ENCODE measurements at regions not wholly inside any gene's neighbourhood (a gene's known extent, or its start where the extent isn't known, plus 50 kb on each side); places are given as distances from the start of the nearest gene placed in this dataset.
"Not testable (repeated sequence)": the region's sequence is repeated elsewhere in the genome, so short reads cannot be mapped to it uniquely, and the experiment has no call there.

DNA sequence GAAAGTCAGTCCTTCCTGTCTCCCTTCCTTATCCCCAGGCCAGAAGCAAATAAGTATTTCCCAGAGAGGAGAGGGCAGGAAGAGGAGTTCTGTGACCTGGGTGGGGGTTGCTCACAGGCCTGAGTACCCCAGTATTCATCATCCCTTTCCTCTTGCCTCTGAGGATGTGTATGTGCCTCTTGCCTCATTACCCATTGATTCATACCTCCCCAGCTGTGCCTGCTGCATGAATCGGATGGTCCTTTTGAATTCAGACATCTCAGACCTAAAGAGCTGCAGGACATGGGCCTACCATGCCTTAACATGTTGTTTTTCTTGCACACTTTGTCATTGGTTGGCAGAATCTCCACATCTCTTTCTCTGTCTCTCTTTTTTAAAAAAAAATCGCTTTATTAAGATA is 112.8 kb upstream of the SHB start:
- DNase-seq = no peak

DNA sequence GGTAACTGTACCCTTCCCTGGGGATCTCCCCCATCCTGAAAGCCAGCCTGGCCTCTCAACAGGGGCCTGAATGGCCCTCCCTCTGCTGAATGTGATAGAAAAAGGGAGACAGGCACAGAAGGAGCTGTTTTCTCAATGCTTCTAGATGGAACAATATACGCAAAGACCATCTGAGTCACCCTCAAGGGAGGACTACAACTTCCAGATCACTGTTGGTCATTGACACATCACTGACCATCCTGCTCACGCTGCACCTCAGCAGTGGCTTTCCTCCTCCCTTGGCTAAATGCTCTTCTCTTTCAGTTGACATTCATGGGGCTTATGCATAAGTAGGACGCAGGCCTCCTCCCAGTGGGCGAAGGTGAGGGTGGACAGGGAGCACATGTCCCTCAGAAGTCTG is 112.2 kb upstream of the SHB start:
- no peak for DNase-seq

DNA sequence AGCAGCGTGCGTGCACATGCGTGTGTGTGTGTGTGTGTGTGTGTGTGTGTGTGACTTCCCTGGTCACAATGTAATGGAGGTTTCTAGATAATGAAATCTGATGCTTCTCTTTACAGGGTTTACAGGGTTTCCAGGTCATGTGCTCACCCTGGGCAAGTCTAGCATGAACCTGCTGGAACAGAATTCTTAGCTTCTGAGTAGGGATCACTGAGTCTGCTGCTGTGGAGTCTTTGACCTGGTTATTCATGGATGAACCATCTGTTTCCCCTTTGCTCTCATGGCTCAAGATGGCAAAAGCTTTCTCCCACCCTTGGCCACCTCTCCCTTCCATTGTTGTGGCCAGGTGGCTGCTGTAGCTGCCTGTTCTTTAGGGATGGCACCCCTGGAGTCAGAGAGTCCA is 111.6 kb upstream of the SHB start:
- DNase-seq = no peak

DNA sequence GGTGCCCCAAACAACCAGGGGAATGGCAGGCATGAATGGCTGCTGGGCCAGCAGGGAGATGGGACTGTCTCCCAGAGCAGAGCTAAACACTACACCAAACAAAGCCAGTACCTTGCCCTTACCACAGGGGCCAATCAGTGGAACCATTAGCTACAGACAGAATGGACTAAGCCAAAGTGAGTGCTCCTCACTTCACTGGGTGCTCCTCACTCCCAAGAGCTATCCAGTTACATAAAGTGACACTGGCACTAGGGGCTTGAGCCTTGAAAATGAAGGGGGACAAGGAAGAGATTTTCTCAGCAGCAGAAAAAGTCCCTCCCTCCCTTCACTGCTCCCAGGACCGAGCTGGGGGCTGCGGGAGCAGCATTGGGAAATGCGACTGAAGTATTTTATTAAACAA is 110.9 kb upstream of the SHB start:
- no peak for DNase-seq

DNA sequence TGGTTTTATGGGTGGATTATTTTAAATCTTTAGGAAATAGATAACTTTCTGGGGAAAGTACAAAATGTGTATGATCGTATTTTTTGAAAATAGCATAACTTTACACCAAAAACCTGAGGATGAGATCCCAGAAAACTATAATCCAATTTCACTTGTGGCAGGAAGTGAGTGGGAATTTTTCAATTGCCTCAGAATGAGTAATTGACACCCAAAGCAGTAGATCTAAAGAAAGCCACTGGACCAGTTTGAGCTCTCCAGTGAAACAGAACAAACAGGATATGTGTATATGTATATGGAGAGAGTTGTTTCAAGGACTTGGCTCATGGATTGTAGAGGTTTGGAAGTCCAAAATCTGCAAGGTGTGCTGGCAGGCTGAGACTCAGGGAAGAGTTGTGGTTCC is 109.2 kb upstream of the SHB start:
- DNase-seq = peak; percentile 64

DNA sequence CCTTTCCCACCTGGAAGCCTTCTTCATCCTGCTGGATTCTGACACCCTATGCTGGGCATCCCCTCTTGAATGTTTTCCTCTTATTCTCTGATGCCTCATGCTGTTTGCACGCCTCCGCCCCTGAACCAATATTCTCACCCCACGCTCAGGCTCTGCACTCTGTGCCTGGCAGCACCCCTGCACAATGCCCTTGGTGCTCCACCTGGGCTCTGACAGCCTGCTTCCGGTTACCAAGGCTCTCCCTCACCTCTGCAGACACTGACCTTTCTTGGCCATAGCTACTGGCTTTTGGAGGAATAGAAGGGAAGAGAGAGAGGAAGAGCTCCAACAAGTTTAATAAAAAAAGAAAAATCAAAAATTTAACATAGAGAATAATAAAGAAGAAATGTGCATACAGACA is 108.7 kb upstream of the SHB start:
- DNase-seq = no peak

DNA sequence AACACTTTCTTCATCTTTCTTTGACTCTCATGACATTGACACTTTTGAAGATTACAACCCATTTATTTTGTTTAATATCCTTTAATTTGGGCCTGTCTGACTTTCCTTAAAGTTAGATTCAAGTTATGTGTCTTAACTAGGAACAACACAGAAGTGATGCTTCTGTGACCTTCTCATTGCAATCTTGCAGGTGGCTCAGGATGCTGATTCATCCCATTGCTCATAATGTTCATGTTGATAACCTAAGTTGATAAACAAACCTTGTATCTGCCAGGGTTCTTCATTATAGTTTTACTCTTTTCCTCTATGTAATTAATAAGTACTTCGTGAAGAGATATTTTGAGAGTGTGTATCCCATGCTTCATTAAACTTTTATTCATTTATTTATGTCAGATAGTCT is 107.2 kb upstream of the SHB start:
- DNase-seq = no peak

DNA sequence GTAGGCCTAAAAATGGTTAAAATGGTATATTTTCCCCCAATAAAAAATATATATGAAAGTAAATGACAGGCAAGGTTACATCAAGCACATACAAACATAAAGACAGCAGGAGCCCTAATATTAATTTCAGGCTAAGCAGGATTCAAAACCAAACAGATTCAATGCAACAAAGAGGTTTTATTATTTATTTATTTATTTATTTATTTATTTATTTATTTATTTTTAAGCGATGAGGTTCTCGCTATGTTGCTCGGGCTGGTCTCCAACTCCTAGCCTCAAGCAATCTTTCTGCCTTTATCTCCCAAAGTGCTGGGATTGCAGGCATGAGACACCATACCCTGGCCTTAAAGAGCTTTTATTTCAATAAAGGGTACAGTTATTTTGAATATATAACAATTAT is 106.4 kb upstream of the SHB start:
- DNase-seq = no peak

DNA sequence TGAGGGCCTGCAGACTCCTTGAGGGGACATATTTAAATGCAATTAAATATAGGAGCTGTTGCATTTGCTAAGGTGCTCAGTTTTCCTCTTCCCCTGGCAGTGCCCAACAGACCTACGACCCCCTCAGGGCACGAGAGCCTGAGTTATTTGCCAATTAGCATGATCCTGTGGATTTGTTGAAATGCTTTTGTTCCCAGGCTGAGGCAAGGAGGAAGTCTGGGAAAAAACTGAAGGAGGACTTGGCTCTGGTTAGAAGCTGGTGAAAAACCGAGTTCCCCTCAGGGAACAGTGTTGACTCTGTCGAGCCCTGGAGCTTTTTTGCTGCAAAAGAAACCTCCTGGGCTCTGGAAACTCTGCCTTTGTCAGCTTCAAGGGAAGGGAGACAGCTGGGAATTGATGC is 103.6 kb upstream of the SHB start:
- DNase-seq = no peak

DNA sequence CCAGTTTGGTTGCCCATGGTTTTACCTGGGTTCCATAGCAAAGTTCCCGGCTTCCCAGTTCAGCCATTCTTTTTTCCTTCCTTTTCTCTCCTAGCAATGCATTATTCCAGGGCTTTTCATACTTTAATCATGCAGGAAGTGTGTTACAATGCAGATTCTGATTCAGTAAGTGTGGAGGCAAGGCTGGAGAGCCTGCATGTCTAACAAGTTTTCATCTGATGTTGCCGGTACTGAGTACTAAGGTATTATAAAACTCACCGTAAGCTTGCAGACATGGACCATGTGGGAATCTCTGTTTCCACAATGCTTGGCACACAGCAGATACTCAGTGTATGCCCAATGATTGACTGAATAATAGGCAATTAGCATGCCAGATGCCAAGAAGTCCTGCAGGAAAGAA is 102.9 kb upstream of the SHB start:
- no peak for DNase-seq

DNA sequence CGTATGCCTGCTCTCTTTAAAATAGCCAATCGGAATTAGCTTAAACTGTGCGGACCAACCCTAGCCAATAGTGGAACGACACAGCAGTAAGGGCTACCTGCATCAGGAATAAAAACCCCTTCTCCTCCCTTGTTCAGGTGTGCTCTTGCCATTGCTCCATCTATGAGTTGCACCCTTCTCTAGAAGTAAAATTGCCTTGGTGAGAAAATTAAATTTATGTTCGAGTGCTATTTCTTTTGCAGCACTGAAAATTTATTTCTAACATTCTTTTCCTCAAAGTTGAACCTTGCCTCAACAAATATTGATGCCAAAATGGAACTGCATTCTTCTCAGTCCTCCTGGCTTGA is 102.5 kb upstream of the SHB start:
- DNase-seq = no peak

DNA sequence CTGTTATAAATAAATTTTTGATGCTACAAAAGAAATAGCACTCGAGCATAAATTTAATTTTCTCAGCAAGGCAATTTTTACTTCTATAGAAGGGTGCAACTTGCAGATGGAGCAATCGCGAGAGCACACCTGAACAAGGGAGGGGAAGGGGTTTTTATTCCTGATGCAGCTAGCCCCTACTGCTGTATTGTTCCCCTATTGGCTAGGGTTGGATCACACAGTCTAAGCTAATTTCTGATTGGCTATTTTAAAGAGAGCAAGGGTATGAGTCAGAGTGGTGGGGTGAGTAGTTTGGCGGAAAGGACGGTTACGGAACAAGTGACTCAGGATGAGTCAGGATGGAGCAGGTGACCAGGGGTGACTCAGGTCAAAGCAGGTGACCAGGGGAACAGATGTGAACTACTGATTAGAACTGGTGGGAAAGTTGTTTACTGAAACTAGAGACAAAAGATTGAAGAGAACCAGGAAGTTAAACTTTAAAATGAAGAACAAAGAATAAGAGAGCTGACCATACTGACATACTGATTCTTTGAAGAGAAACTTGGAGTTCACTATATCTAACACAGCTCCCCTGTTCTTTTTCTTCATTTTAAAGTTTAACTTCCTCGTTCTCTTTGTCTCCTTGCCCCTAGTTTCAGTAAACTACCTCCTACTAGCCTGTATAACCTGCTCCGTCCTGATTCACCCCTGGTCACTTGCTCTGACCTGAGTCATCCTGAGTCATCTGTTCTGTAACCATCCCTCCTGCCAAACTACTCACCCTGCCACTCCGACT is 101.9 kb upstream of the SHB start:
- not testable (repeated sequence) for DNase-seq

DNA sequence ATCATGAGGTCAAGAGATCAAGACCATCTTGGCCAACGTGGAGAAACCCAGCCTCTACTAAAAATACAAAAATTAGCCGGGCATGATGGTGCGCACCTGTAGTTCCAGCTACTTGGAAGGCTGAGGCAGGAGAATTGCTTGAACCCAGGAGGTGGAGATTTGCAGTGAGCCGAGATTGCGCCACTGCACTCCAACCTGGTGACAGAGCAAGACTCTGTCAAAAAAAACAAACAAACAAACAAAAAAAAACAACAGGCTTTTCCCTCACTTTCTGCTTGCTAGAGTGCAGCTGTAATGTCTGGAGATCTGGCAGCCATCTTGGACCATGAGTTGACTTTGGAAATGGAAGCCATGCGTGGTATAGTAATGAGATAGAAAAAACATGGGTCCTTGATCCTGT is 101.1 kb upstream of the SHB start:
- not testable (repeated sequence) for DNase-seq

DNA sequence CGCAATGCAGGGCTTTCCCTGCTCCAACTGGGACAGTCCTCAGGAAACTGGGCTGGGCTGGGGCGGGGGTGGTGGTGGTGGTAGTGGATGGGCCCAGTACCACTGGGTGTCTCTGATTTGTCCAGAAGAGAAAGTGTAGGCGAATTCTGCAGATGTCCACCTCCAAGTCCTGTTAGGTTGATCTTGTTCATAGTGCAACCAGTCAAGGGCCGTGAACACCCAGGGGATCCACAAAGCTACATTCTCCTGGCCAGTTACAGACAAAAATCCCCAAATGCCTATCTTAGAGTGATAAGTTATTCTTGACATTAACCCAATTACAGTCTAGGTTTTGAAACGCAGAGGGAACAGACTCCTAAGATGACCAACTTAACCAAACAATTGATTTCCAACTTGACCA is 97.5 kb upstream of the SHB start:
- DNase-seq = no peak

DNA sequence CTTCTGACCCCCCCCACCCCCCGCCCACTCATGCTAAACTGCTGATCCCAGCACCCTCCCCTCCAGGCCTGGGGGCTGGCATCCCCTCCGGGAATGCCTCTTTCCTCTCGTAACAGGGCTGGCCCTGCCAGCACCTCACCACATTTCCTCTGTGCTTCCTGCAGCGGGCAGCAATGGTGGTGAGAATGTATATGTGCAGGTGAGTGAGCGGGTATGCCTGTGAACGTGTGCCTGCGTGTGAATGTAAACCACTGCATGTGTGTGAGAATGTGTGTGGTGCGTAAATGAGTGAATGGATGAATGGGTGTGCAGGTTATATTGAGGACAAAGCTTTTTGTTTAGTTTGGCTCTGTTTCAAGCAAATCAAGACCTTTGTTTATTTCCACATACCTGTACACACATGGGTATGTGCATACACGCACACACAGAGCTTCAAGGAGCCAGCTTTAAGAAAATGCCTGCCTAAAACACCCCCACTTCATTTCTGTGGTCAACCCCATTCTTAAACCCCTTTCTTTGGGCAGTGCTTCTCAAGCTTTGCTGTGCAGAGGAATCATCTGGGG is 95.7 kb upstream of the SHB start:
- DNase-seq = no peak

DNA sequence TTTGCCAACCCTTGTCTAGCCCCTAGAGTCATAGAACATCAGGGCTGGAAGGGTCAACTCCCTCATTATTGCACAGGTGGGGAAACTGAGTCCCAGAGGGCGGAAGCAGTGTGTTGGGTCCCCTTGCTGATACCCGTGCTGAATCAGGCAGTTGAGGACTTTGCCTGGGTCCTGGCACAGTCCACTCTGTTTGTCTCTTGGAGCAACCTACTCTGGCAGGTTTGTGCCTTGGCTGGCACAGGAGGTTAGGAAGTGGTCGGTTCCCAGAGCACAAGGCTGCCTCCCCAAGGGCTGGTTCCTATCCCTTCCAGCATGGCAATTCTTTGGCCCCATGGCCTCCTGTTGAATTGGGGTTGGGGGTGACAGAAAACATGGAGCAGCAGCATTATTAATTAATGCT is 94.5 kb upstream of the SHB start:
- DNase-seq = no peak

DNA sequence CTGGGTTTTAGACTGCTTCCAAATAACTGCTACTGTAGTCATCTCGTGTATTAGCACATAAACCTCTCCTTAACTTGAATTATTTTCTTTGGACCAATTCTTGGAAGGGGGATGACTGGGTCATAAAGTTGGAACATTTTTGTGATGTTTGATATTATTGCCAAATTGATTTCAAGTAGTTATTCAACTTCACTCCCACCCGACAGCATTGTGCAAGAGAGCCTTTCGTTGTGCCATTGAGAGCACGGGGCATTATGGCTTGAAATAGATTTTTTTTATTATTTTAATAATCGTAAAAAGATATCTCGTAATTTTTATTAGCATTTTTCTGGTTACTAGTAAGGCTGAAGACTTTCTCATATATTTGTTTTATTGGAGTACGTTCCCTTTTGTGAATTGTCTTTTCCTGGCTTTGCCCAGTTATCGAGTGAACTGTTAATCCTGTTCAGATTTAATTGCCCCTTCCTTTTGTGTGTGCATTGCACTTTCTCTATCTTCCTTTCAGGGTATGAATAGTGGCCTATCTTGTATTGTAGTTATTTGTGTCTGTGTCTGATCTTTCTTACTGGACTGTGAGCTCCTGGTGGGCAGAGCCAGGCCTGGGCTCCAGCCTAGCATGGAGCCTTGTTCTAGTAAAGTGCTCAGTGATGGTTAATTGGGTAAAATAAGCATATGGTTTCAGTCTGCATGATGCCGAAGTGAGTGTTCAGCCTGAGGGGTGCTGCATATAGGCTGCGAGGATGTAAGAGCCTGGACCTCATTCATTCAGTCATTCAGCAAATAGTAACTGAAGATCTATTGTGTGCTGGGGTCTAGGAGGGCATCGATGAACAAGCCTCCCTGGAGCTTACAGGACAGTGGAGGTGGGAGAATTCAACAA is 93.5 kb upstream of the SHB start:
- no peak for DNase-seq

DNA sequence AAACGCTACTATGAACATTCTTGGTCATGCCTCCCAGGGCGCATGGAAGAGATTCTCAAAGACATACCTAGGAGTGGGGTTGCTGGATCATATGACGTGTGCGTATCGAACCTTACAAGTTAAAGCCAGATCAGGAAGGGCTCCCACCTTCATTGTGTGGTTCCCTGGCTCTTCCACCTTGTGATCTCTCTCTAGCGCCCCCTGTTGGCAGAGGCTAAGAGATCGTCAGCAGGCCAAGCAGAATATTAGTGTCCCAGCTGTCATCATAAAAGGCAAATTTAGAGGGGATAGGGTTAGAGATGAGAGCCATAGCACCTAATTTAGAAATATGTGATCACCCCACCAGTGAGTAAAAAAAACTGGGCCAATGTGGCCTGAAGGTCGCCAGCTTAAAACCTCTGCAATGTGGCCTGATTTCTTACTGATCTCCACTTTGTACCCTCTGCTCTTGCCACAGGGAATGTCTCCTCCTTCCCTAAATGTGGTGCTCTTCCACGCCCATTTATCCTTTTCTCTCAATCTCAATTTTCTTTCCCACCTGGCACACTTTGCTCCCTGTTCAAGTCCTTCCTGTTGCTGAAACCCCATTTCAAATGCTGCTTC is 91.7 kb upstream of the SHB start:
- no peak for DNase-seq

DNA sequence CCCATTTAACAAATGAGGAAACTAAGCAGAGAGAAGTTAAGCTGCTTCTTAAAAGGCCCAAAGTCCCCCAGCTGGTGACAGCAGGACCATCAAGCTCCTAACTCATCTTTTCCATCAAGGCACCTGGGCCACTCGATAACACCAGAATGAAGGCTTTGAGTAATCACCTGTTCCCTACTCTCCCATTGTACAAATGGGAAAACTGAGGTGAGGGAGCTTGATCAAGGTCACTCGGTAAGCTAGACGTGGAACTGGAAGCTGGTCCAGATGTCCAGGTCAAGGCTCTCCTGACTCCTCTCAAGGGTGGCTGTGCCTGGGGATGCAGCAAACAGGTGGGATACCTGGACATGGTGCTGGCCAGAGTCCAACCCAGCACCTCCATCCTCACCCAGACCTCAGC is 90.6 kb upstream of the SHB start:
- no peak for DNase-seq

DNA sequence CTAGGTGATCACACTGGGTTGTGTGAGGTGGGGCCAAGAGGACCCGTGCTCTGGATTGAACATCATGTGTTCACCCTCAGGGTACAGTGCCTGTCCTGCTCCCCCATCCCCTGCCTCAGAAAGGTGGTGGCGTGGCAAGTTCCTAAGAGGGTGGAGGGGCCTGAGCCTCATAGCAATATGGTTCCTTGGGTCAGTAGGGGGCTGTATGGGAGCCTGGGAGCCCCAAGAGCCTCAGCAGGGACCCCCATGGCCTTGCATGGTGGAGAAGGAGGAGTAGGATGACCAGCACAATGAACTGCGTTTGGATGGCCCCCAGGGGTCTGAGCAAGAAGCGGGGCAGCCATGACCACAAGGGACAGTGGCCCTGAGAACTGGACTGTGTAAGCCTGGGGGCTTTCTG is 89.6 kb upstream of the SHB start:
- no peak for DNase-seq

DNA sequence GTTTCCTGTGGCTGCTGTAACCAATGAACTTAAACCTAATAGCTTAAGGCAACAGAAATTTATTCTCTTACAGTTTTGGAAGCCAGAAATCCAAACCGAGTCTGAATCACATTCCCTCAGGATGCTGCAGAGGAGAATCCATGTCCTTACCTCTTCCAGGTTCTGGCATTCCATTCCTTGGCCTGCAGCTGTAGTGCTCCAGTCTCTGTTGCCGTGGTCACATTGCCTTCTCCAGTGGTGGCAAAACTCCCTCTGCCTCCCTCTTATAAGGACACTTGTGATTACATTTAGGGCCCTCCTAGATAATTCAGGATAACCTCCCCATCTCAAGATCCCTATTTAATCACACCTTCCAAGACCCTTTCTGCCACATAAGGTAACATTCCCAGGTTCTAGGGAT is 88.7 kb upstream of the SHB start:
- no peak for DNase-seq

DNA sequence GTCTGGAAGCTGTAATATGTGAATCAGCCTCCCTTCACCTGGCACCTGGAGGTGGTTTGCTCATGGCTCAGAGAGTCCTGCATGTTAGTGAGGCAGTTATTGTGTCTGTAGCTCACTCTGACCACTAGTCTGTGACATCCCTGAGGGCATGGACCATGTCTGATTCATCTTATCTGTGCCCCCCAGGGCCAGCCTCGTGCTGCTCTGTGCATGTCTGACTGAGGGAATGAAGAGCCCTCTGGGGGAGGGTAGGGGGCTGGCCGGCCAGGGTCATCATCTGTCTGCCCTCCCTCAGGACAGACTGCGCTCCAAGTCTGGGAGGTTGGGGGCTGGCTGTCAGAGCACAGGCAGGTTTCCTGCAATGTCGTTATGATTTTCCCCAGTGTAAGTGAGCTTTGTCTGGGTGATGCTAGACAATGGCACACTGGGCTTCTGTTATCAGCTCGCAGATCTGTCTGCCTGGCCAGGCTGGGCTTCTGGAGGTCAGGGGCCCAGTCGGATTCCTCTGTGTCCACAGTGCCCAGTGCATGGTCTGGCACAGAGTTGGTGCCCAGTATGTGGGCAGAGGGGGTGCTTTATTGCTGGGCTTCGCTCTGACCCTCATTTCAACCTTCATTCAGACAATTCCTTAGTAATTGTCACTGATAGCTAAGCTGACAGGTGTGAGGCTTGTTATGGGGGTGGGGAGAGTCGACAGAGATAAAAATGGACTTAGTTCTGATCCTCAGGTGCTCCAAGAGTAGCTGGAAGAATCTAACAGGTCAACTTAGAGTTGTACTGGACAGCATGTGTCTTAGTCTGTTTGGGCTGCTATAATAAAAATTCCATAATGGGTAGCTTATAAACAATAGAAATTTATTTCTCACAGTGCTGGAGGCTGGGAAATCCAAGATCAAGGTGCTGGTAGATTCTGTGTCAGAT is 85.7 kb upstream of the SHB start:
- no peak for DNase-seq

DNA sequence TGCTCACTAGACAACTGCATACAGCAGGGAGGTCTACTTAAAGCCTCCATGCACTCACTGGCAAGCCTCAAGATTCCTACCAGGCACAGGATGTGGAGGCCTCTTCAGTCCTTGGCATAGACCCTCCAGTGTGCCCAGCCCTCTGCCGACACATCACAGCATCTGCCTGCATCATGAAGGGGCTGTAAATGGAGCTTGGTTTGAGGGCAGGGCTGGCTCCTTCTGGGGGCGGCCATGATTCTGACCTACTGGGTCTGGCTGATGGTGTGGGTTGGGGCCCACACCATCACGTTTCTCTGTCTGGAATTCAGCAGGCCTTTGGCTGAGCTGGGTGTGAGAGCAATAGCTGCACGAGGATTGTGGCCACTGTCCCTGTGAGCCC is 84.9 kb upstream of the SHB start:
- no peak for DNase-seq

All from DMS153 (cell line).